ENCODE measurements at regions not wholly inside any gene's neighbourhood (a gene's known extent, or its start where the extent isn't known, plus 50 kb on each side); places are given as distances from the start of the nearest gene placed in this dataset.
A peak's percentile ranks its signal among the peaks of the same experiment; 100 is the strongest.

DNA sequence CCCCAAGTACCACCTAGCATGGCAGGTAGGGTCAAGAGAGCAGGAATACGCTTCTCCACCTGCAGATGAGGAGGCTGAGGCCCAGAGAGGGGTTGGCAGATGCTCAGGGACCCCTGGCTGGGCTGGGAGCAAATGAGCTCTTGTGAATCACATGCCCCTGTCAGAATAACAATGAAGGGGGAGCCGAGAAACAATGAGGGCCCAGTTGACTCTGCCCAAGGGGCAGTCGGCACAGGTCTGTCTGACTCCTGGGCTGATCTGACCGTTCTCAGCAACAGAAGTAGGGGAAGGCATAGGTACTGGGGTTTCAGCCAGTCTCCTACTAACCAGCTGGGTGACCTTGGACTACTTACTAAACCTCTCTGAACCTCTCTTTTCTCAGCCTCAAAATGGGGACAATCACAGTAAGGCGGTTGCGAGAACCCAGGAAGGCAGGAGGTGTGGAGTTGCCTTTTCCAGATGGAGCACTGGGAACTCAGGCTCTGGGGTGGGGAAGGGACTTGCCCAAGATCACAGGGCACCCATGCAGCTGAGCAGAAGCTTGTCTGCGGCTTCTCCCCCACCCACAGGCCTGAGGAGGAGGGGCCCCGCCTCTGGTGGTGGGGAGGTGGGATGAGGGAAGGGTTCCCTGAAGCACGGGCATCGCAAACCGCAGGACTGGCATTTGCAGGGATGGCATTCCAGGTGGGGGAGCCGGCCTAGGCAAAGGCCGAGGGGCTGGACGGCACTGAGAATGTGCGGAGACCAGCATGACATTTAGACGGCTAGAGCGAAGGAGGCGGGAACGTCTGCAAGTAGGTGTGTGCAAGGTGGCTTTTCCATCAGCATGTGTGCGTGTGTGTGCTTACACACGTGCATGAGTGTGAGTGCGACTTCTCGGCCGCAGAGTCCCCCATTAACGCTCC lies 163.0 kb downstream of the MN1 start:
- WGBS, 10 experiments, result 20 to 100% (median 64%) methylated on average over 1 to 15 of the region's 25 CpGs; no CpG with 5 or more reads in 4 of the 10 experiments
- ATAC-seq (replicated peaks in 6 of 8), result no peak
- Histone ChIP-seq H3K4me3 (no peak overlapping the region), H3K27ac (no peak overlapping the region), H3K4me1 (replicated peaks in 1 of 2) (peaks cover 23 to 44% of the 10 kb centered on the region in 2 donors)
- in situ Hi-C loops (cut with MboI; ENCODE audit: low pct_unique_long_range_greater_than_20kb in 2 of 9, low sequenced_read_pairs in 9 of 9, unreplicated experiment in 9 of 9), result no loop called here

DNA sequence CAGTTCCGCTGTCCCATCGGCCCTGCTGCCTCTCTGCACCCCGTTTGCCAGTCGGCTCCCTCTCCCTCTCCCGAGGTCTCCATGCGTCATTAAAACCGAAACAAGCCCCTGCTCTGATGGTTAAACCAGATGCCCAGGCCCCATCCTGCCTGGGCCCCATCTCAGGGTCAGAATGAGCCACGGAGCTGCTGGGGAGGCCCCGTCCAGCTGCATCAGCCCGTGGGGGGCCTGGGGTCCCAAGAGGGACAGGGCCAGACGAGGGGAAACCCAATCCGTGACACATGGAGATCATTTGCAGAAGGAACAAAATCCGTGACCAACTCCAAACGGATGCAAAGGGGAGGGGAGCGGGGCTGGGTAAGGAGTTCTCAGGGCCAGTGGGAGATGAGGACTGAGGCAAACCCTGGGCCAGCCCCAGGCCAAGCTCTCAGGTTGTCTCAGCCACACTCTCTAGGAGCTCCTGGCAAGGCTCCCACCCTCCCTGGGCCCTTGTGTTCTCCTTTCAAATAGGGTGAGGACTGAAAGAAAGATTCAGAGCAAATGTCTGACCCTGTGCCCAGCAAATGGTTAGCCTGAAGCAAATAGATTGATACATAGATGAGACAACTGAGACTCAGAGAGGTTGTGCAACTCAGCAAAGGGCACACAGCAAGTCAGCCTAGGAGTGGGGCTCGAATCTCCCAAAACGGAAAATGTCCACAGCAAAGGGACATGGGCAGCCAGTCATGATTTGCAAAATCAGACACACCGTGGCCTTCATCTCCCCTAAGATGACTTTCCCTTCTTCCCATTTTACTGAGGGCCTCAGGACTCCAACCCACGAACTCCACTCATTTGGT lies 162.1 kb downstream of the MN1 start:
- Histone ChIP-seq H3K4me1 (replicated peaks in 1 of 2) (peaks cover 23 to 49% of the 10 kb centered on the region in 2 donors), H3K4me3 (no peak overlapping the region), H3K27ac (peak overlapping the region in 1 of 2 donors; percentile 20)
- no peak for ATAC-seq (replicated peaks in 6 of 8)
- WGBS, 10 experiments, result 46 to 100% (median 77%) methylated on average over 1 to 8 of the region's 19 CpGs; no CpG with 5 or more reads in 2 of the 10 experiments
- in situ Hi-C loops (cut with MboI; ENCODE audit: low pct_unique_long_range_greater_than_20kb in 2 of 9, low sequenced_read_pairs in 9 of 9, unreplicated experiment in 9 of 9), result no loop called here

DNA sequence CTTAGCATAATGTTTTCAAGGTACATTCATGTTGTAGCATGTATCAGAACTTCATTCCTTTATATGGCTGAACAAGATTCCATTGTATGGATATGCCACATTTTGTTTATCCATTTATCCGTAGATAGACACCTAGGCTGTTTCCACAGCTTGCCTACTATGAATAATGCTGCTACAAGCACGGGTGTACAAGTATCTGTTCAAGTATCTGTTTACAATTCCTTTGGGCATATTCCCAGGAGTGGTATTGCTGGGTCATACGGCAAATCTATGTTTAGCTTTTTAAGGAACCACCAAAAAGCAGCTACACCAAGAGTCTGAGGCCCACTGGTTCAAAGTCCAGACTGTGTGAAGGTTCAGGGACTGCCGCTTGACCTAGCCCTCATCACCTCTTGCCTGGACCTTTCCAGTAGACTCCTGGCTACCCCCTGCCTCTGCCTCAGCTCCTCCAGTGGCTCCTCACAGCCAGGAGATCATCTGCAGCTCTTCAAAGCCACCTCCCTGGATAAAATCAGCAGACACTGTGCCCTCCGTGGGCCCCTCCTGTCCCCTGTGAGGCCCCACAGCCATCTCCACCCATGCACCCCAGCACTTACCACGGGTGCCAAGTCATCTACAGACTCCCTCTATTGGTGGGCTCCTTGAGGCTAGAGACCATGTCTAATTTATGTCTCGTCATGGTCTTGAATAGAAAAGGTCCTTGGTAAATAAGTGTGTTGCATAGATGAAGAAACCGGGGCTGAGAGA lies 160.3 kb downstream of the MN1 start:
- ATAC-seq (replicated peaks in 6 of 8), result peak in 2 of 8 experiments; percentile 23 to 65
- Histone ChIP-seq H3K27ac (peak overlapping the region in 1 of 2 donors; percentile 76), H3K4me3 (no peak overlapping the region), H3K4me1 (replicated peaks in 1 of 2) (peaks cover 23 to 51% of the 10 kb centered on the region in 2 donors)
- WGBS, 10 experiments, result 10 to 100% (median 56%) methylated on average over 1 to 4 of the region's 8 CpGs
- in situ Hi-C loops (cut with MboI; ENCODE audit: low pct_unique_long_range_greater_than_20kb in 2 of 9, low sequenced_read_pairs in 9 of 9, unreplicated experiment in 9 of 9), result no loop called here

DNA sequence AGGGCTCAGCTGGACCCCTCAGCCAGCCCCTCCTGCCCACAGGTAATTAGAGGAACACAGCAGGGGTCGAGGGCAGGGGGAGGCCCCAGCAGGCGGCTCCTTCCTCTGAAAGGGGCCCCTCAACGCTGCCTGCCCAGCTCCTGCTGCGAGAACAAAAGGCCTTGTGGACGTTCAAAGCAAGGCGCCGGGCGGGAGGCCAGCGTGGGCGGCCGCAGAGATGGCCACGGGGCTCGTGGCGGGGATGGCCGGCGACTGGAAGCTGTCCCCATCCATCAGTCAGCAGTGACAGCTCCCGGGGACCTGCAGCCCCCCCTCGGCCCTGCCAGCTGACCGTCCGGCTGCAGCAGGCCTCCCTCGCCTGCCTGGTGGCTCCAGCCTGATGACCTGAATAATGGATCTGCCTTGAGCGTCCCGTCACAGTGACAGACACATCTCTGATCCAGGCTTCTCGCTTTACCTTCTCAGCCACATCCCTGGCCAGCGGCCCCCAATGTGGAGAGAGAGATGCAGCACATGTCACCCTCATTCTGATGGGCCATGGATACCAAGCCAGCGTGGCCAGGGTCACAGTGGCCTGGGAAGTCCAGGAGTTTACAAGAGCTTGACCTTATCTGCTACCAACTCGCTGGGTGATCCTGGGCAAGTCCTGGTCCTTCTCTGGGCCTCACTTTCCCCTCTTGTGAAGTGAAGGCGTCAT lies 159.3 kb downstream of the MN1 start:
- peak in 5 of 8 experiments; percentile 92 to 94 (median 93) for ATAC-seq (replicated peaks in 6 of 8)
- in situ Hi-C loops (cut with MboI; ENCODE audit: low pct_unique_long_range_greater_than_20kb in 2 of 9, low sequenced_read_pairs in 9 of 9, unreplicated experiment in 9 of 9), result no loop called here
- WGBS, 10 experiments, result 17 to 70% (median 57%) methylated on average over 1 to 11 of the region's 28 CpGs; no CpG with 5 or more reads in 6 of the 10 experiments
- Histone ChIP-seq H3K27ac (peak overlapping the region; percentile 23 to 76), H3K4me3 (no peak overlapping the region), H3K4me1 (replicated peaks in 1 of 2) (peaks cover 23 to 47% of the 10 kb centered on the region in 2 donors)

DNA sequence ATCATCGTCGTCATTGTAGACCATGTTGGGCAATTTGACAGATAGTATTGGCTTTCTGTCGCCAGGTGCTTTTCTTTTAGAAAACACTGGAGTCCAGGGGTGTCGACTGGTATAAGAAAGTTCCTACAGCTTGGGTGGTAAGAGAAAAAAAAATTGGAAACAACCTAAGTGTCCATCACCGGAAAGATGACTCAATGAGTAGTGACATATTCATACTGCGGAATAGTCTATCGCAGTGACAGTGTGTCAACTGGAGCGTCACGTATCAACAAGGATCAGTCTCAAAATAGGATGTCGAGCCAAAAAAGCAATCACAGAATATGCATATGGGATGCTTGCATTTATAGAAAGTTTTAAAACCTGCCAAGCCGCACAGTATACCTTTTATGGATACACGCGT lies 157.6 kb downstream of the MN1 start:
- Histone ChIP-seq H3K27ac (no peak overlapping the region), H3K4me1 (replicated peaks in 1 of 2) (peaks cover 23 to 39% of the 10 kb centered on the region in 2 donors), H3K4me3 (no peak overlapping the region)
- in situ Hi-C loops (cut with MboI; ENCODE audit: low pct_unique_long_range_greater_than_20kb in 2 of 9, low sequenced_read_pairs in 9 of 9, unreplicated experiment in 9 of 9), result no loop called here
- no peak for ATAC-seq (replicated peaks in 6 of 8)
- 59 to 100% (median 90%) methylated on average over 4 to 13 of the region's 13 CpGs for WGBS, 10 experiments

DNA sequence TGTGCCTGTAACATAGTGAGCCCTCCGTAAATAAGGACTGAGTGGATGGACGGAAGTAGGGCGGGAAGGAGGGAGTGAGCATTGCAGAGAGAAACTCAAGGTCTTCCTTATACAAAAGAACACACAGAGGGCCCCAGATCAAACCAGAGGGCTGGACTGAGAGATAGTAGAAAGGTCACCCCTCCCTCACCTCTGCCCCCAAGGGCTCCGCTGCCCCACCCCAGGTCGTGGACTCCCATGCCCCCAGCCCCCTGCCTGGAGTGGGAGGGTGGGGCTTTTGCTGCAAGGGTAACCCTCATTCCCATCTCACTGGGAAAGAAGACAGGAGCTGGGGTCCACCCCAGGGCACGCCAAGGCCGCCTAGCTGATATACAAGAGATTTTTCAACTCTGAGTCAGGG lies 157.0 kb downstream of the MN1 start:
- WGBS, 10 experiments, result 60 to 100% (median 92%) methylated on average over 1 to 5 of the region's 7 CpGs; no CpG with 5 or more reads in 3 of the 10 experiments
- no peak overlapping the region for H3K4me3 ChIP-seq
- no peak for ATAC-seq (replicated peaks in 6 of 8)
- peaks cover 18 to 34% of the 10 kb centered on the region in 2 donors for H3K4me1 ChIP-seq (replicated peaks in 1 of 2)
- no peak overlapping the region for H3K27ac ChIP-seq
- in situ Hi-C loops (cut with MboI; ENCODE audit: low pct_unique_long_range_greater_than_20kb in 2 of 9, low sequenced_read_pairs in 9 of 9, unreplicated experiment in 9 of 9), result no loop called here

DNA sequence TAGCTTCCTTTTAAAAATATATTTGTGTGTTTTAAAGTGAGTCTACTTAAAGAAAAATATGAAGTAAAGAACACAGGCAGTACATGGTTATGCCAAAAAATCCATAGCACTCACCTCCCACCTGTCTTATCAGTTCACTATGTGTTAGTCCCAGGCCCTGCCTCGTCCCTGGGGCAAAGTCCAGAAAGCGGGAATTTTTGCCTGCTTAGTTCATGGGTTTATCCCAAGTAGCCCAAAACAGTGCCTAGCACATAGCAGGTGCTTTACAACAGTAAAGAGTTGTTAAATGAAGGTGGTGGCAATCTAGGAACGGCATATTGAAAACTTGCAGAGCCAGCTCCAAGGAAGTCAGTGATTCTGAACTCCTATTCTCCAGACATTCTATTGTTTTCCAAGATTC lies 154.0 kb downstream of the MN1 start:
- 79 to 85% (median 80%) methylated on average over 1 to 2 of the region's 3 CpGs; no CpG with 5 or more reads in 4 of the 10 experiments for WGBS, 10 experiments
- Histone ChIP-seq H3K4me3 (no peak overlapping the region), H3K4me1 (replicated peaks in 1 of 2) (peaks cover 7 to 19% of the 10 kb centered on the region in 2 donors), H3K27ac (no peak overlapping the region)
- in situ Hi-C loops (cut with MboI; ENCODE audit: low pct_unique_long_range_greater_than_20kb in 2 of 9, low sequenced_read_pairs in 9 of 9, unreplicated experiment in 9 of 9), result no loop called here
- no peak for ATAC-seq (replicated peaks in 6 of 8)

DNA sequence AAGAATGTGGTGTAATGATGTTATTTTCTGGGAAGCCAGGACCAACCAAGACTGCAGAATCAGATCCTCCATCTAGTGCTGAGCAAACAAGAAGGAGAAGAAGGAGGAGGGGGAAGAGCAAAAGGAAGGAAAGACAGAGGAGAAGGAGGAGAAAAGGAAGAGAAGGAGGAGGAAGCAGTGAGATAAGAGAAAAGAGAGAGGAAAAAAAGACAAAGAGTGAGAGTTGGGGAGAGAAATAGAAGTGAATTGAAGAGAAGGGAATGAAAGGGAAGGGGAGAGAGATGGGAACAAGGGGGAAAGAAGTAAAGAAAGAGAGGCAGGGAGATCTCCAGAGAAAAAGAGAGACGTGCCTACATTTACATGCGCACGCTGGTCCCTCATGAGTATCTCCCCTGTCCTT lies 153.5 kb downstream of the MN1 start:
- H3K4me3 ChIP-seq, result no peak overlapping the region
- ATAC-seq (replicated peaks in 6 of 8), result no peak
- H3K4me1 ChIP-seq (replicated peaks in 1 of 2), result peaks cover 1 to 14% of the 10 kb centered on the region in 2 donors
- WGBS, 10 experiments, result 60 to 100% (median 78%) methylated on average over 2 to 3 of the region's 3 CpGs; no CpG with 5 or more reads in 4 of the 10 experiments
- no peak overlapping the region for H3K27ac ChIP-seq
- in situ Hi-C loops (cut with MboI; ENCODE audit: low pct_unique_long_range_greater_than_20kb in 2 of 9, low sequenced_read_pairs in 9 of 9, unreplicated experiment in 9 of 9), result no loop called here

DNA sequence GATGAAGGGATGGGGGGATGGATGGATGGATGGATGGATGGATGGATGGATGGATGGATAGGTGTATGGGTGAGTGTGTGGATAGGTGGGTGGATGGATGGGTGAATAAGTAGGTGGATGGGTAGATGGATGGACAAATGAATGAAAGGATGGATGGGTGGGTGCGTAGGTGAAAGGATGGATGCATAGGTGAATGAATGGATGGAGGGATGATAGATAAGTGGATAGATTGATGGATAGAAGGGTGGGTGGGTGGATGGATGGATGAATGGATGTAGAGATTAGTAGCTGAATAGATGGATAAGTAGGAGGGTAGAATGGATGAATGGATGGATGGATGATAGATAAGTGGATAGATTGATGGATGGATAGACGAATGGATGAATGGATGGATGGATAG lies 152.7 kb downstream of the MN1 start:
- no peak for ATAC-seq (replicated peaks in 6 of 8)
- WGBS, 10 experiments, result 83 to 100% (median 95%) methylated on average over 1 to 2 of the region's 2 CpGs; no CpG with 5 or more reads in 1 of the 10 experiments
- peaks cover 0 to 6% of the 10 kb centered on the region in 2 donors for H3K4me1 ChIP-seq (replicated peaks in 1 of 2)
- in situ Hi-C loops (cut with MboI; ENCODE audit: low pct_unique_long_range_greater_than_20kb in 2 of 9, low sequenced_read_pairs in 9 of 9, unreplicated experiment in 9 of 9), result no loop called here
- no peak overlapping the region for H3K27ac ChIP-seq
- H3K4me3 ChIP-seq, result no peak overlapping the region

DNA sequence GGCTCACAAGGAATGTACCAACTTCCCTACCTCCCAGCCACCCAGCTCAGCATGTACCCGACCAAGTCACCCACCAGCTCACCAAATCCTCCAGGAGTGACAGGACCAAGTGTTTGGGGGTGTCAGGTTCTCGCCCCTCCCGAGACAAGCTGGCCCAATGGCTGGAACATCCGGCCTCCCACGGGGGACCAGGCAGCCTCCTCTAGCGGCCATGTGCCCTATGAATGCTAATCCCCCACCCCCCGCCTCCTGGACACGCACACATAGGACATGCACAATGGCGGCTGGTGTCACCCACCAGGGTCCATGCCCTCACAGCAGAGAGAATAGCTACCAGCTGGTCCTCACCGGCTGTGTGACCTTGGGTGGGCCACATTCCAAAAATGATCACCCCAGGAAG lies 151.0 kb downstream of the MN1 start:
- no peak for ATAC-seq (replicated peaks in 6 of 8)
- Histone ChIP-seq H3K27ac (no peak overlapping the region), H3K4me3 (no peak overlapping the region), H3K4me1 (replicated peaks in 1 of 2) (no peaks in the 10 kb centered on the region)
- WGBS, 10 experiments, result 40 to 100% (median 96%) methylated on average over 1 to 2 of the region's 10 CpGs; no CpG with 5 or more reads in 6 of the 10 experiments
- in situ Hi-C loops (cut with MboI; ENCODE audit: low pct_unique_long_range_greater_than_20kb in 2 of 9, low sequenced_read_pairs in 9 of 9, unreplicated experiment in 9 of 9), result no loop called here

DNA sequence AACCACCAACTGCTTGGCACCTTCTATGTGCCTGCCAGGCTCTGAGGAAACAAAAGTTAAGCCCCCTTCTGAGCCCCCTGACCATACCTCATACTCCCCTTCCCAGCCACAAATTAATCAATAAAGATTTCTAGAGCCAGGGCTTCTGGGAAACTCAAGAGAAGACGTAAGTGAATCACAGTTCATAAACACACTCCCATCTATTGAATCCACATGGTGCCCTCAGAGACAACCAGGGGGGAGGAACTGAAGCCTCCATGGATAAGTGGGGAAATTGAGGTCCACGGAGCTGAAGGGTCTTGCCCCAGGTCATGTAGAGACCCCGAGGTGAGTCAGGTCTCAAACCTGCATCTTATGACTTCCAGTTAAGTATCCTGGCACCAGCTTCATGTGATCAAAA lies 150.6 kb downstream of the MN1 start:
- no peak for ATAC-seq (replicated peaks in 6 of 8)
- 0 to 93% (median 60%) methylated on average over 1 to 2 of the region's 3 CpGs; no CpG with 5 or more reads in 7 of the 10 experiments for WGBS, 10 experiments
- in situ Hi-C loops (cut with MboI; ENCODE audit: low pct_unique_long_range_greater_than_20kb in 2 of 9, low sequenced_read_pairs in 9 of 9, unreplicated experiment in 9 of 9), result no loop called here
- Histone ChIP-seq H3K4me3 (no peak overlapping the region), H3K4me1 (replicated peaks in 1 of 2) (no peaks in the 10 kb centered on the region), H3K27ac (no peak overlapping the region)

DNA sequence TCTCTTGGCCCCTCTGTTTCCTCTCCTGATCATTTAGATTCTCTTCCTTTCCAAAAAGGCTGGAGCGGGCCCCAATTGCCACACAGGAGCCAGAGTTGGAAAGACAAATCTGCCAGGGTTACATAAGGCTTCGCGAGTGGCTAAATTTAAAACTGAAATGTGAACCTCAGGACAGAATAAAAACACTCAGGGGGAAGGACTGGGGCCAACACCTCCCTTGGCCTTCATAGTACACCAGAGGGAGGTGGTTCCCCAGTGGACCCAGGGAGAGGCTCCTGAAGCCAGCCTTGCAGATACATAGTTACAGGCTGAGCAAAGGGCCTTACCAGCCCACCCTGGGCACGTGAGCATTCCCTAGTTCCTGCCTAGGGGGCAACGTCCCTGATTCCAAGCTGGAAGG lies 150.1 kb downstream of the MN1 start:
- in situ Hi-C loops (cut with MboI; ENCODE audit: low pct_unique_long_range_greater_than_20kb in 2 of 9, low sequenced_read_pairs in 9 of 9, unreplicated experiment in 9 of 9), result no loop called here
- 0 to 94% (median 72%) methylated on average over 1 to 4 of the region's 5 CpGs; no CpG with 5 or more reads in 4 of the 10 experiments for WGBS, 10 experiments
- Histone ChIP-seq H3K4me3 (no peak overlapping the region), H3K27ac (no peak overlapping the region), H3K4me1 (replicated peaks in 1 of 2) (no peaks in the 10 kb centered on the region)
- peak in 2 of 8 experiments; percentile 27 to 57 for ATAC-seq (replicated peaks in 6 of 8)

Measured in motor neuron (in vitro differentiated cells).